Activated CD4-positive, alpha-beta T cell treated with anti-CD3 and anti-CD28 coated beads, Interleukin-2, amount 50 U/mL, for 16 hours (primary cell): ENCODE measurements at regions not wholly inside any gene's neighbourhood (a gene's known extent, or its start where the extent isn't known, plus 50 kb on each side); places are given as distances from the start of the nearest gene placed in this dataset.
"Not testable (repeated sequence)": the region's sequence is repeated elsewhere in the genome, so short reads cannot be mapped to it uniquely, and the experiment has no call there.

Experiments
- DNase-seq: peaks from one replicate; pipeline ENCODE4 v3.0.0-alpha.2; 2020

GRCh38 chr1:234809854-234810245 lies 199.9 kb upstream of the IRF2BP2 start:
- DNase-seq: not testable (repeated sequence)

DNA sequence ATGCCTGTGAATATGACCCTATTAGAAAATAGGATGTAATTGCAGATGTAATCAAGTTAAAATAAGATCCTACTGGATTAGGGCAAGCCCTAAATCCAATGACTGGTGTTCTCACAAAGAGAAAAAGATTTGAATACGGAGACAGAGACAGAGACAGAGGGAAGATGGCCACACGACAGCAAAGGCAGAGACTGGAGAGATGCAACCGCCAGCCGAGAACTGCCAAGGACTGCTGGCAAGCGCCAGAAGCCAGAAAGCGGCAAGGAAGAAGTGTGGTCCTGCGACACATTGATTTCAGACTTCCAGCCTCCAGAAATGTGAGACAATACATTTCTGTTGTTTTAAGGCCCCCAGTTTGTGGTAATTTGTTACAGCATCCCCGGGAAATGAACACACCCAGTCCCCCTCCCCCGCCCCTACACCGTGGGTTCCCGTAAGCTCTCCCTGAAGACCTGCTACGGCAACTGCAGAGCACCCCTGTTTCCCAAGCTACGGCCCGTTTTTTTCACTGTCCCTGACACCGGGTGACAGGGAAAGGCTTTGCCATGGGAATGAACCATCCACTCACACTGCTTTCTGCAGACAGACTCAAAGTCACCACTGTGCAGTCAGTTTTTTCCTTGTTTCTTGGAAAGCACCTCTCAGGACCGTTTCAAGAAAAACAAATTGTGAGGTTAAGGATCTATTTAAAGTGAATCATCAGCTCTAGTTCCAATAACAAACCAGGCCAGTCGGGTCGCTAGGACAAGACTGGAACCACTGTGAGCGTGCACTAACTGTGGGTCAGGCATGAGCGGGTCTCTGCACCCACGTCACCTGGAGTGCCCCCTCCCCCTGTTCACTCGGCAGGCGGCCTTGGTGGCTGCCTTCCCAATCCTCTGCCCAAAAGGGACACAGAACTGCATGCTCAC lies 199.2 kb upstream of the IRF2BP2 start:
- not testable (repeated sequence) for DNase-seq

GRCh38 chr1:234808459-234808858 lies 198.5 kb upstream of the IRF2BP2 start:
- not testable (repeated sequence) for DNase-seq

DNA sequence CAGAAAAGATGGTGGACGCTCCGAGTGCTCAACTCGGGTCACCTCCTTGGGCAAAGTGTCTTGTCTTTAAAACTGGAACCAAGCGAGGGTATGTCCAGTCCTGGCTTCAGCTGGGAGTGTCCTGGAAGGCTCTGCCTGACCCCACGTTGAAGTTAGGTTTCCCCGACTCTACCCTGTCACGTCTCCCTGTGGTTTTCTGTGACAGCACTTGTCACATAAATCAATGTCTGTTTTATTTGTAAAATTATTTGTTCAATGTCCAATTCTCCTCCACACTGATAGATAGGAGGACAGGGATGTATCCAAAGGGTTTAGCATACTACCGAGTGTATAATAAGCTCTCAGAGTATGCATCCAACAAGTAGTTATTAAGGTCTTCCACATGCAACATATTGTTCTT lies 197.7 kb upstream of the IRF2BP2 start:
- DNase-seq: not testable (repeated sequence)

DNA sequence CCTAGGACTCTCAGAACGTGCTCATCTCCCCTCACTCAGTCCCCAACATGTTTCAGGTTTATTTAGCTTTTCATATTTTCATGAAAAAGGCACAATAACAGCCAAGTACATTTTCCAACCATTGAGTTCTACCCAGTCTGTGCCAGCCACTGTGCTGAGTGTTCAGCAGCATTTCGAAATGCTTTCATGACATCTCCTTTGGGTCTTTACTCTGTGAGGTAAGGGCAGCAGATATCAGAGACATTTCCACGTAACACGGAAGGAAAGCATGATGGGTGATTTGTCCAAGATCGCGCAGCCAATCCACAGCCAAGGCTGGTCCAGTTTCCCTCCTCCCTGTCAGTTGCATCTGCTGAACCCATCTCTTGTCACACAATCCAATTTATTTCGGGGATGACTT lies 192.6 kb upstream of the IRF2BP2 start:
- not testable (repeated sequence) for DNase-seq

DNA sequence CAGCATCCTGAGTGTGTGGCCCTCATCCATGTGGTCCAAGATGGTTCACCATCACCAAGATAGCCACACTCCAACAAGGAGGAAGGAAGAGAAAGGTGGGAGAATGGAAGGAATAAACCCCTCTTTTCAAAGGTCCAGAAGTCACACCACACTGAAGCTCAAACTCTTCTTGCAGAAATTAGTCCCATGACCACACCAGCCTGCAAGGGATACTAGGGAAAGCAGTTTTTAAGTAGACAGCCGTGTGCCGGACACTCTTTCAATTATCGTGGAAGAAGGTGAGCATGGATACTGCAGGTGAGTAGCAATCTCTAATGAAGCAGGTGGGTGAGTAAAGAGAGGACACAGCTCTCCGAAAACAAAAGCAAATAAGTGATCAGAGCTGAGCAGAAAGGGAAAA lies 191.7 kb upstream of the IRF2BP2 start:
- DNase-seq: not testable (repeated sequence)

GRCh38 chr1:234801147-234801546 lies 191.2 kb upstream of the IRF2BP2 start:
- not testable (repeated sequence) for DNase-seq

- DNase-seq: not testable (repeated sequence)
These were observed 190.6 kb upstream of the IRF2BP2 start for GRCh38 chr1:234800563-234800962.

- DNase-seq: not testable (repeated sequence)
These were observed 189.2 kb upstream of the IRF2BP2 start for GRCh38 chr1:234799021-234799689.

- not testable (repeated sequence) for DNase-seq
These were observed 187.2 kb upstream of the IRF2BP2 start for GRCh38 chr1:234797216-234797615.

DNA sequence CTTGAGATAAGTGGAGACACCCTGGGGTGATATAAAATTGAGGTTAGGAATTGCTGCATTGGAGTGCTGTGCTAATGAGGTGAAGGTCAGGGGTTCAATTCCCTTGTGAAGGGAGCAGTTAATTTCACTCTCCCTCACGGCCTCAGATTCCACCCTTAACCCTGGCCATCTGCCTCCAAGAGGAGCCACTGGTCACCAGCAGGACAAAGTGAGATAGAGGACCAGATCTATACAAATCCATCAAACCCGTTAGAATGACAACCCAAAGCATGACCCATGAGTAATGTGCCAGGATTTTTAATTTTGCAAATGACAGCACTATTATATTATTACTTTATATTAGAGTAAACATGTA lies 186.4 kb upstream of the IRF2BP2 start:
- not testable (repeated sequence) for DNase-seq

GRCh38 chr1:234795711-234796437 lies 185.9 kb upstream of the IRF2BP2 start:
- DNase-seq: not testable (repeated sequence)

DNA sequence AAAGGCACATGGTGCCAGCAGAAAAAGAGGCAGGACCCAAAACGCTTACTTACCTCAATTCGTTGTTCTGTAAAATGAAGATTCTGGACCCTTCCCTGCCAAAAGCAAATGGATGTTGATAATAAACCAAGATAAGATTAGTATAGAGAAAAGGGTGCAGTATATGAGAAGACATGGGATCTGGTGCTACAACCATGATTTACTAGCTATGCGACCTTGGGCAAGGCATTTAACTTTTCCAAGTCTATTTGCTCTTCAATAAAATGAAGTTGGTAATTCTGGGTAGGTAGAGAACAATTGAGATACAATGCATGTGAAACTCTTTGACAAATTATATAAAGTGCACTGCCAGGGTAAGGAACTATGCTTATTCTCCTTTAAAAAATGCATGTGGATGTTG lies 185.0 kb upstream of the IRF2BP2 start:
- DNase-seq: not testable (repeated sequence)

- not testable (repeated sequence) for DNase-seq
These were observed 184.5 kb upstream of the IRF2BP2 start for GRCh38 chr1:234794452-234794851.

DNA sequence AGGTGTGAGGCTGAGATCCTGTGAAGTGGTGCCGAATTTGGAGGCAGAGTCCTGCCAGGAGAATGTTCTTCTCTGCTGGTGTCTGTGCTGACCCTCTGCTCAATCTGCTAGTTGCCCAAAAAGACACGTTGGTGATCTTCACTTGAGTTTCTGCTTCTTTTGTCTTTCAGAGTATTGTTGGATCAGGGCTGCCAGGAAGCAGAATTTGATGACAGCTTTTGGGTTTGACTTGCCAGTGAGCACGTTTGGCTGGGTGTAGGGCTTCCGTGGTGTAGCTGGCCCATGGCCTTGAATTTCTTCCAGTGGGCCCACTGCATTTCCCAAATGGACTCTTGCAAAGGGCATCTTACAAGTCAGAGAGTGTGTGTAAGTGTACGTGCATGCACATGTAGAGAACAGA lies 183.9 kb upstream of the IRF2BP2 start:
- not testable (repeated sequence) for DNase-seq

- DNase-seq: not testable (repeated sequence)
These were observed 182.4 kb upstream of the IRF2BP2 start for GRCh38 chr1:234792221-234792864.

DNA sequence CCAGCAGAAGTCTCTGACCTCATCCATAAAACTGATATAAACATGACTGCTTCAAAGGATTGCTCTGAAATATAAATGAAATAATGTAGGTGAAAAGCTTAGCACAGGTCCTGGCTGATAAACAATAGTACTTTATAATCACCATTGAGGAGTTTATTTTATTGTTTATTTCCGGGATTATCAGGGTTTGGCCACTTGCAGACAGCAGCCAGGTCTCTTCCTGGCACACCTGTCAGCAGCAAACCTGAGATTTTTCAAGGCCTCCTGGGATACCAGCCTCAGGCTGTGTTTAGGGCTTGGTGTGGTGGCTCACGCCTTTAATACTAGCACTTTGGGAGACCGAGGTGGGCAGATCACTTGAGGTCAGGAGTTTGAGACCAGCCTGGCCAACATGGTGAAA lies 181.6 kb upstream of the IRF2BP2 start:
- not testable (repeated sequence) for DNase-seq

DNA sequence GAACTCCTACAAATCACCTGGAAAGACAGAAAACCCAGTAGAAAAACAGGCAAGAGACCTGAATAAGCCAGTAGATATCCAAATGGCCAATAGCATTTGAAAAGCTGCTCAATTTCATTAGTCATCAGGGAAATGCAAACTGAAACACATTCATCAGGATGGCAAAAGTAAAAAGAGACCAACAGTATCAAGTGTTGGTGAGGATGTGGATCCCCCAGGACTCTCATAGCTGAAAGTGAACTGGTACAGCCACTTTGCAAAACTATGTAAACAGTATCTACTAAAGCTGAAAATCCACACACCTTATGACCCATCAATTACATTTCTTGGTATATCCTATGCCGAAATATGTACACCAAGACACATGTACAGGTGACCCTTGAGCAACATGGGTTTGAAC lies 180.4 kb upstream of the IRF2BP2 start:
- DNase-seq: not testable (repeated sequence)

DNA sequence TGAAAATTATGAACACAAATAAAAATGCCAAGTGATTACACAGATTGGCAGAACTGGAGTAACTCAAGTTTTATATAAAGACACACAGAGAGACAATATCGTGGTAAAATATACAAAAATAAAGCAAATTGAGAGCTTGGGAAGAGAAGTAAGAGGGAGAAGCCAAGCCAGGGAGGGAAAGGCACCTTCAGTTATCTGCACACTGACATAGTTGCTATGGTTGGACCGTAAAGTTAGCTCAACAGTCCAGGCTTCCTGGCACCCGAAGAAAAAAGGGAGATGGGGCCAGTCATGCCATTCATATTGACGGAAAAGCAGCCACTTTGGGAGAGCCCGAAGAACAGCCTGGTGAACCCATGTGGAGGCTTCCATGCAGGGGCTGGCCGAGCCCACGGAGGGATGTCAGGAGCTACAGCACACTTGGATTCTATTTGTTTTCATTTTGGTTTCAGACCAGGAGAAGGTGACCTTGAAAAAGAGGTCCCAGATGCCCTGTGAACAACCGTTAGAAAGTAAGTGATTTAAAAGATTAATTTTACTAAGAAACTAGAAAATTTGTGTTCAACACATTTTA lies 177.1 kb upstream of the IRF2BP2 start:
- not testable (repeated sequence) for DNase-seq

GRCh38 chr1:234785922-234786321 lies 175.9 kb upstream of the IRF2BP2 start:
- DNase-seq: not testable (repeated sequence)

GRCh38 chr1:234785471-234785919 lies 175.5 kb upstream of the IRF2BP2 start:
- not testable (repeated sequence) for DNase-seq

- not testable (repeated sequence) for DNase-seq
These were observed 174.1 kb upstream of the IRF2BP2 start for GRCh38 chr1:234784108-234784507.
